ENCODE measurements at regions not wholly inside any gene's neighbourhood (a gene's known extent, or its start where the extent isn't known, plus 50 kb on each side); places are given as distances from the start of the nearest gene placed in this dataset.

DNA sequence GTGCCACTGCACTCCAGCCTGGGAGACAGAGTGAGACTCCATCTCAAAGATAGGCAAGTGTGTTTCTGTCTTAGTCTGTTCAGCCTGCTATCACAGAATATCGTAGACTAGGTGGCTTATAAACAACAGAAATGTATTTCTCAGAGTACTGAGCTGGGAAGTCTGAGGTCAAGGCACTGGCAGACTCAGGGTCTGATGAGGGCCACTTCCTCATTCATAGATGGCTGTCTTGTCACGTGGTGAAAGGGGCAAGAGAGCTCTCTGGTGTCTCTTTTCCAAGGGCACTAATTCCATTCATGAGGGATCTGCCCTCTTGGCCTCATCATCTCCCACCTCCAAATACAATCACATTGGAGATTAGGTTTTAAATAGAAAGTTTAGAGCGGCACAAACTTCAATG lies 95.6 kb upstream of the PHACTR3 start:
- DNase-seq: no peak

DNA sequence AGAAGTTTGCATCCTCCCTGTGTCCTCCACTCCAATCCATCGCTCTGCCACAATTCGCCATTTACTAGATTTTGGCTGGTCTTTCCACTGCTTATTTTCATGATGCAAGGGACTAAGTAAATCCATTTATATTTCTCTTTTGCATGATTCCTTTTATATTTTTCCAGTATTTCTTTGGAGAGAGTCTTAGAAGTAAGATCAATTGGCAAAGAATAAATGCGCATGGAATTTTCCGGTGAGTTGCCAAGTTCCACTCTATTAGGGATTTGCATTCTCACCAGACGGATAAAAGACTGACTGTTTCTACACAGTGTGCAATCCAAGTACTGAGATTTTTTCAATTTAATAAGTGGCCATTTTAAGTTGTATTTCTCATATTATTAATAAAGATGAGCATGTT lies 91.7 kb upstream of the PHACTR3 start:
- no peak for DNase-seq

DNA sequence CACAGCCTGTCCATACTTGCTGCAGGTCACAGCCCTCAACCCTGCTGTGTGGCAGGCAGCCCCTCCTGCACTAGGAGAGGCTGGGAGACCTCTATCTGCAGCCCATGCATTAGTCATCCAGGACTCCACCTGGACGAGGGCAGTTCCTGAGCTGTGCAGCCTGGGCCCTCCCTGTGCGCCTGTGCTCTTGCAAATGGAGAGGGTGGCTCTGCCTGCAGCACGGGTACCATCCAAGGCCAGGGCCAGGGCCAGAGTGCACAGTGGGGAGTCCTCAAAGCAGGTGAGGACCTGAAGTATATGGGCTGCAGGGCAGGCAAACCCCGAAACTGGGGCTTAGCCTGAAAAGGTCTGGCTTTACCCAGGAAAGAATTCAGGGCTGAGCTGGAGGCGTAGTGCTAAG lies 89.8 kb upstream of the PHACTR3 start:
- DNase-seq: no peak

DNA sequence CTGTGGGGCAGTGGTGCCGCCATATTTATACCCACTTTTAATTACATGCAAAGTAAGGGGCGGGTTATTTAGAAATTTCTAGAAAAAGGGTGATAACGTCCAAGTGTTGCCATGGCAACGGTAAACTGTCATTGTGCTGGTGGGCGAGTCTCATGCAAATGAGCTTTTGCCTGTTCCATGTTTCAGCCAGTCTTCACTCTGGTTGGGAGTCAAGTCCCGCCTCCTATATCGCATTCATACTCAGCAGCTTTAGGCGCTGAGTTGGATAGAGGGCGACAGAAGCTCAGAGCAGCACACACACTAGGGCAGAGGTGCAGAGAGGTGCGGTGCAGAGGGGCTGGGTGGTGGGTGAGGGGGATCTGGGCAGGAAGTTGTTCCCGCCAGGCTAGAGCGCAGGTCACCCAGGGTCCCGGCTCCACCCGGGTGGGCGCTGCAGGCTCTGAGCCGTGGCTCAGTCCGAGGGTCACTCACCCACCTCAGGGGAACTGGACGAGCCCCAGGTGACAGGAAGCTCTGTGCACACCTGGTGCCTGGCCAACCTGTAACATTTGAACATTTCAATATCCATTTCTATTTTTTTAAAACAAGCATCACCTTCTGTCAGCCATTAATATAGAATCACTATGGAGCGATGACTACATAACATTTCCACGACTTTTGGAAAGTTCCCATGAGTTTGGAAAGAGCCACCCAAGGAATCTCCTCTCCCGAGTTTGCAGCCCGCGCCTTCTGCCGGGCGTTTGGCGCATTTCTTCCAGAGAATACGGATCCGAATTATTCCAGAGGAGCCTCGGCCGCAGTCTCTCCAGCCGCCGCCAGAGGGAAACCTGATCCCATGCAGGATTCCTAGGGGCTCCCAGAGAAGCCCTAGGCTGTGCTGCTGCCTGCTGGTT lies 89.1 kb upstream of the PHACTR3 start:
- peak; percentile 59 for DNase-seq

DNA sequence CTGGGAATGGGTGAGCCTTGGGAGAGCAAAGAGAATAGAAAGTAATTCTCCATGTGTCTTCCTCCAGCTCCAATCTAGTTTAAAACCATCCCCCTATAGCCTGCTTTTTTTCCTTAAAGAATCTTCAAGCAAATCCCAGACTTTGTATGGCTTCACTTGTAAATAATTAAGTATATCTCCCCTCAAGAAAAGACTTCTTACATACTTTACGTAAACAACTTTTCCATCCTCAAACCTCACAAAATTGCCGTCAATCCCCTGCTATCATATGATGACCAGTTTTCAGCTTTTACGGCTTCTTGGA lies 88.5 kb upstream of the PHACTR3 start:
- no peak for DNase-seq

DNA sequence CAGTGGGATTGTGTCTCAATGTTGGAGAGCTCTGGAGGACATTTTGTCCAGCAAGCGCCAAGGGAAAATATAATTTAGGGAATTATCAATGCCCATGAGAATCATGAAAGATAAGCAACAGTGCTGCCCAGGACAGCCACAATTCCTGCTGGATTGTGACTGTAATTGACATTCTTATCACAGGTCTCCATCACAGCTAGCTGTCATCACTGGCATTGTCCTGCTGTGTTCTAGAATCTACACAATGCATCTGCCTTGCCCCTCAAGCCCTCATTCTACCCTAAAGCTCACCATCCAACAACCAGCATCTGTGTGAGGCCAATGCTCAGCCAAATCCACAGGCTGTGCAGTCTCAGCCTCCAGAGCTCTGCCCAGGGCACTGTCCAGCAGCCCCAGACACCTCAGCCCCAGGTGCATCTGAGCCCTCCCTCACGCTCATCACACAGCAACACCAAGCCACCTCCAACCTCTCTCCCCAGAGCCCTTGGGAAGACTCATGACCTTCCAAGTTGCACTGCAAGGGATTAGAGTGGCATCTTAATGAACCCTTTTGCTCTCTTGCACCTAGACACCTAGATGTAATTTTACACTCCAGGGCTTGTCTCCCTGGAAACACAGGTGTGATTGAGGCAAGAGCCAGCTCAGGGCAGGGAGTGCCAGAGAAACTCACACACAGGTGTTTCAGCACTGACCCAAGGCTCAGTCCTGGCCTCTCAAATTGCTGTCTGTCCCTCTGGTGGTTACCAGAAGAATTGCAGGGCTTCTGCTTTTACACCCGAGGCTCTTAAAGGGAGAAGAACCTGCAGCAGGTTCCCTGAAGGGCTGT lies 85.2 kb upstream of the PHACTR3 start:
- peak; percentile 73 for DNase-seq

DNA sequence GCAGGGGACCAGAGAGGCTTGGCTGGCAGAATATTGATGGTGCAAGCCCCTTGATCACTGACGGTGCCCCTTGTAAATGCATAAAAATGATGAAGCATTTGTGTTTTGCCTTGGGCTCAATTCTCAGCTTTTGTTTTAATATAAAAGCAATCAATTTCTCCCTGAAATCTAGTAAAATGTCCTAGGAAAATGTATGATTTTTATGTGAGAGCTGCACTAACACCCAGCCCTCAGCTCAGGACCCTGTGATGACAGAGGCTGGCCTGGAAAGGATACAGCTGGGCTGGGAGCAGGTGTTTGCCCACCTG lies 84.7 kb upstream of the PHACTR3 start:
- no peak for DNase-seq

DNA sequence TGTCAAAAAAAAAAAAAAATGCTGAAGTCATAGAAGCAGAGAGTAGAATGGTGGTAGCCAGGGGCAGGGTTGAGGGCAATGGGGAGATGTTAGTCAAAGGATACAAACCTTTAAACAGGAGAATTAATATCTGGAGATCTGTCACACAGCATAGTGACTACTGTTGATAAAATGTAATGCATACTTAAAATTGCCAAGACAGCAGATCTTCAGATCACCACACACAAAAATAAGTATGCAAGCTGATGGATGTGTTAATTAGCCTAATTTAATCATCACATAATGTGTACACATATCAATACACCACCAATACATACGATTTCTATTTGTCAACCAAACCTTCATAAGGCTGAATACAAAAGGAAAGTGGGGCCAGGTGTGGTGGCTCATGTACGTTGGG lies 83.5 kb upstream of the PHACTR3 start:
- DNase-seq: no peak

DNA sequence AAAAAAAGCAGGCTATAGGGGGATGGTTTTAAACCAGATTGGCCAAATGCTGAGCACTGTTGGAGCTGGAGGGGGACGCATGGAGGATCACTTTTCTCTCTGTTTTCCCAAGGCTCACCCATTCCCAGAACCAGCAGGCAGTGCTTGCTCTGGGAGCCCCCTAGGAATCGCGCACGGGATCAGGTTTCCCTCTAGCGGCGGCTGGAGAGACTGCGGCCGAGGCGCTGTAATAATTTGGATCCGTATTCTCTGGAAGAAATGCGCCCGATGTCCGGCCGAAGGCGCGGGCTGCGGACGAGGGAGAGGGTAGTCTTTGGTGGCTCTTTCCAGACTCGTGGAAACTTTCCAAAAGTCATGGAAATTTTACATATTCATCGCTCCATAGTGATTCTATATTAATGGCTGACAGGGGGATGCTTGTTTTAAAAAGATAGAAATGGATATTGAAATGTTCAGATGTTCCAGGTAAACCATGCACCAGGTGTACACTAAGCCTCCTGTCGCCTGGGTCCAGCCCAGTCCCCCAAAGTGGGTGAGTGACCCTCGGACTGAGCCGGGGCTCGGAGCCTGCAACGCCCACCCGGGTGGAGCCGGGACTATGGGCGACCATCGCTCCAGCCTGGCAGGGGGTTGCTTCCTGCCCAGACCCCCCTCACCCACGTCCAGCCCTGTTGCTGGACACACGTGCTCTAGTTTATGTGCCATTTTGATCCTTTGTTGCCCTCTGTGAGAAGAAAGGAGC lies 78.7 kb upstream of the PHACTR3 start:
- peak; percentile 58 for DNase-seq

DNA sequence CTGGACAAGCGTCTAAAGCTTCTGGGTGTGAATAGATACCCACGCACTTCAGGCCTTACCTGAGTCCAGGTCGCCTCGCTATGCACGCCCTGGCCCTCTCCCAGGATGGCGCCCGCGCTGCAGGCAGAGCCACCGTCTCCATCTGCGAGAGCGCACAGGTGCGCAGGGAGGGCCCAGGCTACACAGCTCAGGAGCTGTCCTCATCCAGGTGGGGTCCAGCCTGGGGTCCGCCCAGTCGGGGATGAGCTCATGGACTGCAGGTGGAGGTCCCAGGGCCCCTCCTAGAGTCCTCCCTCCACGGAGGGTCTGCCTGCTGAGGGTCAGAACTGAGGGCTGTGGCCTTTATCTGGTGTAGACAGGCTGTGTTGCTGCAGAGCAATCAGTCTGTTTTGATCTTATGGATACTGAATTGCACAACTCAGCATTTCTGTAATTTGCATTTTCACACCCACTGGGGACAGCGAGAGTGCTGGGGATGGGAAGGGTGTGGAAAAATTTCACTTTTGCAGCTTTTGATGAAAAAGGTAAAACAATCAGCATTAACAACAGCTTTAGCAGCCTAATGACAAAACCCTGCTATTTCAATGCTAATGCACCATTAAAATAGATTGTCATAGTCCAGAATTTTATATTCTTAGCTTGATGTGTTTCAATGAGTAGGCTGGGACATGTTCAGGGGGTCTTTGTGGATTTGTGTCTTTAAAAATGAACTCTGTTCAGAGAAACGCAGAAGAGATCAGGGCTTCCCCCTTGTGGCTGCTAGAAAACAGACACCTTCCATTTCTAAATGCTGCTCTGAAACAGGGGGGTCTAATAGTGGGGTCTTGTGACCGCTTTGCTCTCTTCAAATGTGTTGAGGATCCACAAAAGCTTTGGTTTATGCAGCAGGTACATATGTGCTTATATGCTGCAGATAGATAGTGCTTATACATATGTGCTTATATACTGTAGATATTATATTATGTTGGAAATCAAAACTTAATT lies 77.8 kb upstream of the PHACTR3 start:
- no peak for DNase-seq

DNA sequence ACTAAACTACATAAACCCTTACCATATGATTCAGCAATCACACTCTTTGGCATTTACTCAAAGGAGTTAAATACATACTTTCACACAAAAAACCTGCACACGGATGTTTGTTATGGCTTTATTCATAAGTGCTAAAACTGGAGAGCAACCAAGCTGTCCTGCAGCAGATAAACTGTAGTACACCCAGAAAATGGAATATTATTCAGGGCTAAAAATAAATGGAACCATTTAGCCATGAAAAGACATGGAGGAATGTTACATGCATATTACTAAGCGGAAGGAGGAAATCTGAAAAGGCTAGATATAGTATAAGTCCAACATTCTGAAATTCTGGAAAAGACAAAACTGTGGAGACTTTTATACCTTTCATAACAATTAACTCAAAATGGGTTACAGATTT lies 73.6 kb upstream of the PHACTR3 start:
- DNase-seq: no peak

DNA sequence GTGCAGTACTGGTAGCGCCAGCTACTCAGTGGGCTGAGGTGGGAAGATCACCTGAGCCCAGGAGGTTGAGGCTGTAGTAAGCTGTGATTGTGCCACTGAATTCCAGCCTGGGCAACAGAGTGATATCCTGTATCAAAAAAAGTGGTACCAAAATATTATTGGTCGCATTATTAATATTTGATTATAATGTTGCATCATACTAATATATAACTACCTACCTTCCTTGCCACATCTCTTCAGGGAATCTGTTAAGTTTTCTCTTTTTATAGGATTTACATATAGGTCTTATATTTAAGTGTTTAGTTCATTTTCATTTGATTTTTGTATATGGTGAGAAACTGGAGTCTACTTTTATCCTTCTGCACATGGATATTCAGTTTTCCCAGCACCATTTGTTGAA lies 66.3 kb upstream of the PHACTR3 start:
- no peak for DNase-seq

DNA sequence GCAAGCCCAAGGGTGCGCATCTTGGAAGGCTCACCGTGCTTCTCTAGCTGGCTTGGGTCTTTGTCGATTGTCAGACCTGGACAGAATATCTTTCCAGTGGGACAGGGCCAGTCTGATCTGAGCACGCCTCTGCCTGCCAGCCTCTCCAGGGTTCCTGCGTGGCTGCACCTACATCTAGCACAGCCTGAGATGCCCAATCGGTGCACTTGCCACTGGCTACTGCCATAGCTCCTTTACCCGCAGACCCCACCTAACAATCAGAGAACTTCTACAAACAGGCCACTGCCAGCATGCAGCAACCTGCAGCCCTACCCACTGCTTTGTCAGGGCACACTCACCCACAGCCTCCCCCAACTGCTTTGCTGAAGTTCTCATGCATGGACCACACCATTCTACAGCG lies 56.7 kb upstream of the PHACTR3 start:
- DNase-seq: no peak

Data from suppressor macrophage treated with lipopolysaccharide for 4 hours (primary cell).